ENCODE measurements at regions not wholly inside any gene's neighbourhood (a gene's known extent, or its start where the extent isn't known, plus 50 kb on each side); places are given as distances from the start of the nearest gene placed in this dataset.

- Mint-ChIP-seq H3K27ac (no peak overlapping the region), H3K36me3 (ENCODE audit: low read depth) (no peaks in the 10 kb centered on the region), H3K27me3 (no peaks in the 10 kb centered on the region), H3K4me1 (no peaks in the 10 kb centered on the region), H3K9me3 (no peaks in the 10 kb centered on the region), H3K4me3 (peak overlapping the region; percentile 41)
- ATAC-seq (replicated peaks) = peak; percentile 46
These were observed 52.3 kb downstream of the PLEKHG1 start for GRCh38 chr6:150651808-150652470.

GRCh38 chr6:150652848-150653613, 53.3 kb downstream of the PLEKHG1 start:
- Mint-ChIP-seq H3K27ac (no peak overlapping the region), H3K9me3 (no peaks in the 10 kb centered on the region), H3K4me1 (no peaks in the 10 kb centered on the region), H3K36me3 (ENCODE audit: low read depth) (no peaks in the 10 kb centered on the region), H3K4me3 (no peak overlapping the region), H3K27me3 (no peaks in the 10 kb centered on the region)
- peak; percentile 94 for ATAC-seq (replicated peaks)

GRCh38 chr6:150654608-150655007, 54.9 kb downstream of the PLEKHG1 start:
- Mint-ChIP-seq H3K9me3 (no peaks in the 10 kb centered on the region), H3K4me1 (no peaks in the 10 kb centered on the region), H3K36me3 (ENCODE audit: low read depth) (no peaks in the 10 kb centered on the region), H3K4me3 (no peak overlapping the region), H3K27ac (no peak overlapping the region), H3K27me3 (no peaks in the 10 kb centered on the region)
- no peak for ATAC-seq (replicated peaks)

- Mint-ChIP-seq H3K9me3 (no peaks in the 10 kb centered on the region), H3K27ac (no peak overlapping the region), H3K27me3 (no peaks in the 10 kb centered on the region), H3K36me3 (ENCODE audit: low read depth) (no peaks in the 10 kb centered on the region), H3K4me3 (no peak overlapping the region), H3K4me1 (no peaks in the 10 kb centered on the region)
- no peak for ATAC-seq (replicated peaks)
These were observed 56.5 kb downstream of the PLEKHG1 start for GRCh38 chr6:150656156-150656555.

GRCh38 chr6:150658421-150658820, 58.7 kb downstream of the PLEKHG1 start:
- no peaks in the 10 kb centered on the region for H3K9me3 Mint-ChIP-seq
- no peak overlapping the region for H3K4me3 Mint-ChIP-seq
- no peaks in the 10 kb centered on the region for H3K27me3 Mint-ChIP-seq
- no peak for ATAC-seq (replicated peaks)
- no peak overlapping the region for H3K27ac Mint-ChIP-seq
- H3K4me1 Mint-ChIP-seq = no peaks in the 10 kb centered on the region
- H3K36me3 Mint-ChIP-seq (ENCODE audit: low read depth) = peaks cover 5% of the 10 kb centered on the region

- Mint-ChIP-seq H3K27ac (no peak overlapping the region), H3K4me1 (peaks cover 3% of the 10 kb centered on the region), H3K36me3 (ENCODE audit: low read depth) (peaks cover 5% of the 10 kb centered on the region), H3K4me3 (no peak overlapping the region), H3K27me3 (peaks cover 3% of the 10 kb centered on the region), H3K9me3 (peaks cover 4% of the 10 kb centered on the region)
- no peak for ATAC-seq (replicated peaks)
These were observed 59.5 kb downstream of the PLEKHG1 start for GRCh38 chr6:150659046-150659763.

GRCh38 chr6:150661216-150662007, 61.7 kb downstream of the PLEKHG1 start:
- Mint-ChIP-seq H3K4me1 (peaks cover 3% of the 10 kb centered on the region), H3K9me3 (peaks cover 4% of the 10 kb centered on the region), H3K27me3 (peaks cover 3% of the 10 kb centered on the region), H3K27ac (peak overlapping the region; percentile 5), H3K36me3 (ENCODE audit: low read depth) (peaks cover 5% of the 10 kb centered on the region), H3K4me3 (no peak overlapping the region)
- ATAC-seq (replicated peaks) = no peak

GRCh38 chr6:150662814-150663213, 63.1 kb downstream of the PLEKHG1 start:
- H3K4me3 Mint-ChIP-seq = no peak overlapping the region
- peaks cover 4% of the 10 kb centered on the region for H3K9me3 Mint-ChIP-seq
- peaks cover 5% of the 10 kb centered on the region for H3K36me3 Mint-ChIP-seq (ENCODE audit: low read depth)
- peaks cover 3% of the 10 kb centered on the region for H3K27me3 Mint-ChIP-seq
- H3K27ac Mint-ChIP-seq = no peak overlapping the region
- ATAC-seq (replicated peaks) = no peak
- peaks cover 6% of the 10 kb centered on the region for H3K4me1 Mint-ChIP-seq

- H3K27me3 Mint-ChIP-seq = peaks cover 3% of the 10 kb centered on the region
- H3K4me3 Mint-ChIP-seq = no peak overlapping the region
- peaks cover 5% of the 10 kb centered on the region for H3K36me3 Mint-ChIP-seq (ENCODE audit: low read depth)
- H3K27ac Mint-ChIP-seq = no peak overlapping the region
- ATAC-seq (replicated peaks) = no peak
- H3K4me1 Mint-ChIP-seq = peaks cover 8% of the 10 kb centered on the region
- peaks cover 4% of the 10 kb centered on the region for H3K9me3 Mint-ChIP-seq
These were observed 64.4 kb downstream of the PLEKHG1 start for GRCh38 chr6:150664091-150664490.

GRCh38 chr6:150666071-150666470, 66.4 kb downstream of the PLEKHG1 start:
- Mint-ChIP-seq H3K27me3 (peaks cover 3% of the 10 kb centered on the region), H3K4me1 (peaks cover 8% of the 10 kb centered on the region), H3K4me3 (no peak overlapping the region), H3K9me3 (peaks cover 4% of the 10 kb centered on the region), H3K27ac (no peak overlapping the region), H3K36me3 (ENCODE audit: low read depth) (peaks cover 5% of the 10 kb centered on the region)
- ATAC-seq (replicated peaks) = no peak

GRCh38 chr6:150667359-150667758, 67.7 kb downstream of the PLEKHG1 start:
- H3K9me3 Mint-ChIP-seq = peaks cover 4% of the 10 kb centered on the region
- peaks cover 8% of the 10 kb centered on the region for H3K4me1 Mint-ChIP-seq
- no peaks in the 10 kb centered on the region for H3K36me3 Mint-ChIP-seq (ENCODE audit: low read depth)
- no peak for ATAC-seq (replicated peaks)
- no peak overlapping the region for H3K27ac Mint-ChIP-seq
- H3K4me3 Mint-ChIP-seq = no peak overlapping the region
- peaks cover 3% of the 10 kb centered on the region for H3K27me3 Mint-ChIP-seq

- Mint-ChIP-seq H3K9me3 (peaks cover 4% of the 10 kb centered on the region), H3K36me3 (ENCODE audit: low read depth) (no peaks in the 10 kb centered on the region), H3K4me3 (no peak overlapping the region)
These were observed 68.5 kb downstream of the PLEKHG1 start for GRCh38 chr6:150667977-150668716.

GRCh38 chr6:150668900-150669302, 69.2 kb downstream of the PLEKHG1 start:
- peaks cover 7% of the 10 kb centered on the region for H3K4me1 Mint-ChIP-seq
- H3K36me3 Mint-ChIP-seq (ENCODE audit: low read depth) = no peaks in the 10 kb centered on the region
- no peak for ATAC-seq (replicated peaks)
- H3K4me3 Mint-ChIP-seq = no peak overlapping the region
- peaks cover under 1% of the 10 kb centered on the region for H3K27me3 Mint-ChIP-seq
- peaks cover 2% of the 10 kb centered on the region for H3K9me3 Mint-ChIP-seq
- H3K27ac Mint-ChIP-seq = no peak overlapping the region

More at GRCh38 chr6:150667977-150668716, 68.5 kb downstream of the PLEKHG1 start:
- Mint-ChIP-seq H3K27ac (no peak overlapping the region), H3K4me1 (peaks cover 8% of the 10 kb centered on the region), H3K27me3 (peaks cover 3% of the 10 kb centered on the region)
- ATAC-seq (replicated peaks) = peak; percentile 70

All from activated T-helper 17 cell treated with anti-CD3 and anti-CD28 coated beads, Interleukin-2, amount 50 U/mL, for 72 hours (primary cell).